ENCODE measurements at regions not wholly inside any gene's neighbourhood (a gene's known extent, or its start where the extent isn't known, plus 50 kb on each side); places are given as distances from the start of the nearest gene placed in this dataset.

GRCh38 chr6:19169366-19169765 lies 667.8 kb upstream of the ID4 start:
- intact Hi-C loops (cut with DNase I; ENCODE audit: low total_unique reads) = no loop called here
- DNase-seq (ENCODE audit: low spot score in 2 of 2) = no peak

GRCh38 chr6:19175023-19175422 lies 662.1 kb upstream of the ID4 start:
- H3K4me3 ChIP-seq (ENCODE audit: low read depth, poor library complexity, severe bottlenecking) = no peak overlapping the region
- DNase-seq (ENCODE audit: low spot score in 2 of 2) = no peak
- 70 to 76% methylated on average over 3 of the region's 3 CpGs for WGBS, 2 donors
- no peak for TF ChIP-seq POLR2A (IDR thresholded peaks at IDR 0.05)
- no peak for TF ChIP-seq CTCF (IDR thresholded peaks at IDR 0.05)
- intact Hi-C loops (cut with DNase I; ENCODE audit: low total_unique reads) = no loop called here

More at GRCh38 chr6:19169366-19169765, 667.8 kb upstream of the ID4 start:
- no peak for TF ChIP-seq CTCF (IDR thresholded peaks at IDR 0.05)
- WGBS, 2 donors = 84 to 95% methylated on average over 5 of the region's 5 CpGs
- no peak overlapping the region for H3K4me3 ChIP-seq (ENCODE audit: low read depth, poor library complexity, severe bottlenecking)

- 48 to 54% methylated on average over 13 of the region's 13 CpGs for WGBS, 2 donors
- no peak overlapping the region for H3K4me3 ChIP-seq (ENCODE audit: low read depth, poor library complexity, severe bottlenecking)
- intact Hi-C loops (cut with DNase I; ENCODE audit: low total_unique reads) = no loop called here
- TF ChIP-seq POLR2A (IDR thresholded peaks at IDR 0.05) (no peak), CTCF (IDR thresholded peaks at IDR 0.05) (no peak)
- DNase-seq (ENCODE audit: low spot score in 2 of 2) = peak; percentile 87 to 93
Observed at GRCh38 chr6:19180348-19181072, 656.7 kb upstream of the ID4 start.

GRCh38 chr6:19181211-19181610 lies 656.0 kb upstream of the ID4 start:
- H3K4me3 ChIP-seq (ENCODE audit: low read depth, poor library complexity, severe bottlenecking) = no peak overlapping the region
- TF ChIP-seq POLR2A (IDR thresholded peaks at IDR 0.05) = no peak
- intact Hi-C loops (cut with DNase I; ENCODE audit: low total_unique reads) = no loop called here
- no peak for DNase-seq (ENCODE audit: low spot score in 2 of 2)
- 54 to 59% methylated on average over 1 of the region's 1 CpG for WGBS, 2 donors

GRCh38 chr6:19193624-19194023 lies 643.5 kb upstream of the ID4 start:
- DNase-seq (ENCODE audit: low spot score in 2 of 2) = no peak
- no peak overlapping the region for H3K4me3 ChIP-seq (ENCODE audit: low read depth, poor library complexity, severe bottlenecking)
- TF ChIP-seq CTCF (IDR thresholded peaks at IDR 0.05) (no peak), POLR2A (IDR thresholded peaks at IDR 0.05) (no peak)
- intact Hi-C loops (cut with DNase I; ENCODE audit: low total_unique reads) = no loop called here
- WGBS, 2 donors = 61 to 67% methylated on average over 2 of the region's 2 CpGs

GRCh38 chr6:19204445-19204844 lies 632.7 kb upstream of the ID4 start:
- TF ChIP-seq CTCF (IDR thresholded peaks at IDR 0.05) (no peak), POLR2A (IDR thresholded peaks at IDR 0.05) (no peak)
- DNase-seq (ENCODE audit: low spot score in 2 of 2) = no peak
- intact Hi-C loops (cut with DNase I; ENCODE audit: low total_unique reads) = no loop called here
- no peak overlapping the region for H3K4me3 ChIP-seq (ENCODE audit: low read depth, poor library complexity, severe bottlenecking)

Measured in lower leg skin (tissue), 4 donors.